NCI-H2196 (cell line): ENCODE measurements at regions not wholly inside any gene's neighbourhood (a gene's known extent, or its start where the extent isn't known, plus 50 kb on each side); places are given as distances from the start of the nearest gene placed in this dataset.
"Not testable (repeated sequence)": the region's sequence is repeated elsewhere in the genome, so short reads cannot be mapped to it uniquely, and the experiment has no call there.

Experiments
- DNase-seq: peaks from one replicate; lab custom pipeline; 2025; ENCODE audit not compliant: unreplicated experiment; lab: John Stamatoyannopoulos, UW

DNA sequence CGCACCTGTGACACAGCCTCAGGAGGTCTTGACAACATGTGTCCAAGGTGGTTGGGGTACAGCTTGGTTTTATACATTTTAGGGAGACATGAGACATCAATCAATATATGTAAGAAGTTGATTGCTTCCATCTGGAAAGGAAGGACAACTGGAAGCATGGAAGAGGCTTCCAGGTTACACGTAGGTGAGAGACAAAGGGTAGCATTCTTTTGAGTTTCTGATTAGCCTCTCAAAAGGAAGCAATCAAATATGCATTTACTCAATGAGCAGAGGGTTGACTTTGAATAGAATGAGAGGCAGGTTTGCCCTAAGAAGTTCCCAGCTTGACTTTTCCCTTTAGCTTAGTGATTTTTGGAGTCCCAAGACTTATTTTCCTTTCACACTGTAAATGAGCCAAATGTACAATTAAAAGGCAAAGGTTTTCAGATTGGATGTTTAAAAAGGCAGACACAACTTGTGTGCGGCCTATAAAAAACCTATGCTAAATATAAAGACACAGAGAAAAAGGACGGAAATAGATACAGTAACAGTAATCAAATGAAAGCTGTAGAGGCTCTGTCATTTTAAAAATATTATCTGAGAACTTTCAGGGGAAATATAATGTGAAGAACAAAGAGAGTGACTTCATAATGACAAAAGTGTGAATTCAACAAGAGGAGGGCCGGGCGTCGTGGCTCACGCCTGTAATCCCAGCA, 65.7 kb upstream of the LANCL2 start:
- no peak for DNase-seq

DNA sequence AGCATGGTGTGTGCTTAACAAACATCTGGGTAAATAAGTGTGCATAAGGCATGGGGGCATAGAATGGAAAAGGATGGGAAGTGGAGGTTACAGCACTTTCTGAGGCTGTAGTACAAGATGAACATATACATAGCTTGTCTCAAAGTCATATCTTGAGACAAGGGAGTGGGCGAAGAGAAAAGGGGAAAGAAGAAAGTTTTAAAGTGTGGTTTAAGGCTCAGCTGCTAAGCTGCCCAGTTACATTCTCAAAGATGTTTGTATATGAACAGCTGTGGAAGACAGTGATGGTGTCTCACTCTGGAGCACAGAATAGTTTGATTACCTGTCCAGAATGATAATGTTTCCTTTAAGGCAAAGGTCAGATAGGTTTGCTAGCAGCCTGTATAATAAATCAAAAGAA, 61.9 kb upstream of the LANCL2 start:
- DNase-seq, result no peak

DNA sequence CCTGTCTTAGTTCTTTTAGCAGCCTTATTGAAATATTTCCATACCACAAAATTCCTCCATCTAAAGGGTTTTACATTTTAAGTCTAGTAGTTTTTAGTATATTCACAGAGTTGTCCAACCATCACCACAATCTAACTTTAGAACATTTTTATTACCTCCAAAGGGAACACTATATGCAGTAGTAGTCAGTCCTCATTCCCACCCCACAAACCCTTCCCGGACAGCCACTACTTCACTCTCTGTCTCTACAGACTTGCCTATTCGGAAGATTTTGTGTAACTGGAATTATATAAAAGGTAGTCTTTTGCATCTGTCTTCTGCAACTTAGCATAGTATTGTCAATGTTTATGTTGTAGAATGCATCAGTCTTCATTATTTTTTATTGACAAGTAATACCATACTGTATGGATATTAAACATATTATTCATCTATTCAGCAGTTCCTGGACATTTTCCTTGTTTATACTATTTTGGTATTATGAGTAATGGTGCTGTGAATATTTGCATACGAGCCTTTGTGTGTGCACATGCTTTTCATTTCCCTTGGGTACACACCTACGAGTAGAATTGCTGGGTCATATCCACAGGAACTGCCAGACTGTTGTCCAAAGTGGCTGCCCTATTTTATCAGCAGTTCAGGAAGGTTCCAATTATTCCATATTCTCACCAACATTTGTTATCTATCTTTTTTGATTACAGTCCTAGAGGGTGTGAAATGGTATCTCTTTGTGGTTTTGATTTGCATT, 60.9 kb upstream of the LANCL2 start:
- DNase-seq, result no peak

DNA sequence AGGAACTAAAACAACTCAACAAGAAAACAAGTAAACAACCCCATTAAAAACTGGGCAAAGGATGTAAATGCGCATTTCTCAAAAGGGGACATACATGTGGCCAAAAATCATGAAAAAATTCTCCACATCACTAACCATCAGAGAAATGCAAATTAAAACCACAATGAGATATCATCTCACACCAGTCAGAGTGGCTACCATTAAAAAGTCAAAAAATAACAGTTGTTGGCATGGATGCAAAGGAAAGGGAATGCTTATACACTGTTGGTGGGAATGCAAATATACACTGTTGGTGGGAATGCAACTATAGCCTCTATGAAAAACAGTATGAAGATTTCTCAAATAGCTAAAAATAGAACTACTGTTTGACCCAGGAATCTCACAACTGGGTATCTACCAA, 60.0 kb upstream of the LANCL2 start:
- DNase-seq, result no peak

DNA sequence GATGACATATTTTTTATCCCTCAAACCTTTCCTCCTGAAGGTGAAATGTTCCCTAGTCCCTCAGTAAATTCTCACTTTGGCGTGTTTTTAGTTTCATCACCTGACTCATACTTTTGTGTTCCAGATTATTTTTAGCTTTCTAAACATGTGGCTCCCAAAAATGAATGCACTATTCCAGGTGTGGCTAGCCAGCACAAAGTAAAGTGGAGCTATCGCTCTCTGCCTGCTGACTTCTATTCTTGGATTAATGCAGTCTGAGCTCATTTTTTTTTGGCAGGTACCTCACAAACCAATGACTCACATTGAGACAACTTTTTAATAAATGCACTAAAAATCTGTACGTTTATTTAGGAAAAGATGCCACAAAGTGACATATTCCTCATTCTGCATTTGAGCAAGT, 58.8 kb upstream of the LANCL2 start:
- no peak for DNase-seq

DNA sequence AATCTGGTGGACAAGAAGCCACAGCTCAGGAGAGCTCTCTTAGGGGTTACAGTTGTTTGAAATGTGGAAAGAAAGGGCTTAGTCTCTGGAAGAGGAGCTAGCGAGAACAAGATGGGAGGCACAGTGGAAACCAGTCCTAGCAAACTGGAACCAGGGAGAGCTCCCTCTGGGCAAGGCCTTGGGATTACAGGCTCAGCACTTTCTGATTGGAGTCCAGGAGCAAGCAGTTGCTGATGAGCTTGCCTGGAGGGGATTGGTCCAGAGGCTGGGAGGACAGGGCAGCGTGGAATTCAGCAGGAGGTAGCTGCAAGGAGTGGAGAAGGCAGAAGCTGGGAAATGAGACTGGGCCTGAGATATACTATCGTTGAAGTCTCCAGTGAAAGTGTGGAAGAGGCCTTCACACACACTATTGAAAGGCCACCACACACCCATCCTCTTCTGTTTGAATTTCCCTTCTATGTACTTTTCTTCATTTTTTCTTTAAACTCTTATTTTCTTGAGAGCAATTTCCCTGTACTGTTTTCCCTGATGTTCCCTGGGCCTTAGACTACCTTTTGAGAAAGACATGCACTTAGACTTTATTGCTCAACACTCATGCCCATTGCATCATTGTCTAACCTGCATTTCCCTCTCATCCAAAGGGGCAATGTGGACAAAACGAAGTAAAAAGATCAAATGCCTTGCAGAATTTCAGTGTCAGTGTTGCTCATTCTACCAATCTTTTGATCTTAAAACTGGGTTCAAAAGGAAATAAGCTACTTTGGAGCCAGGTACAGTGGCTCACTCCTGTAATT, 57.8 kb upstream of the LANCL2 start:
- DNase-seq, result no peak

DNA sequence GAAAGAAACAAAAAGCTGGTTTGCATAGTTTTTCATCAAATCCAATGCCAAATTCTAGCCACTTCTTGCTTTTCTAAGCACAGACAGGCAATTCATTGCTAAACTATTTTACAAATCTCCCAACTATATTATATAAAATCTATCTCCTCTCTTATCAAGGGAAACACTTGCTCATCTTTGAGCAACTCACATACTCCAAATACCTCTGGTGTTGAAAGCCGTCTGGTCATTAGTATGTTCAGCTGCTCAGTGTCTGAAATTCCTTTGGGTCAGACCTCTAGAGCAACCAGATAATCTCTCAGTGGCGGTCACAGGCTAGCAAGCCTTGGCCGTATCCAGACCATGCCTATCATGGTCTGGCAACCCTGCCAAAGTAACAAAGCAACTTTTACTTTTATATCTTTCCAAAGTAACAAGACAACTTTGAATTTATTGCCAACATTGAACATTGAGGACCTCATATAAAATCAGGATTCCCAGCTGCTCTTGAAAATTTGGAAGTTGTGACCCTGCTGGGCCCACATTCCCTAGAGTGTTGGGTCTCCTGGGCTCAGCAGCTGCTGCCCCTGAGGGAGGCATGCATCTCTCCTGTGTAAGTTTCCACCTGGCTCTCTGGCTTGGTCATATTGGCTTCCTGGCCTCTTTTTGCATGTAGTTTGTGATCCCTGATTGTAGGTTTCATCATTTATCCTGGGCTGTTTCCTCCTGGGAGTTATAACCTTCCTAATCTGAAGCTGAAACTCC, 56.8 kb upstream of the LANCL2 start:
- no peak for DNase-seq

DNA sequence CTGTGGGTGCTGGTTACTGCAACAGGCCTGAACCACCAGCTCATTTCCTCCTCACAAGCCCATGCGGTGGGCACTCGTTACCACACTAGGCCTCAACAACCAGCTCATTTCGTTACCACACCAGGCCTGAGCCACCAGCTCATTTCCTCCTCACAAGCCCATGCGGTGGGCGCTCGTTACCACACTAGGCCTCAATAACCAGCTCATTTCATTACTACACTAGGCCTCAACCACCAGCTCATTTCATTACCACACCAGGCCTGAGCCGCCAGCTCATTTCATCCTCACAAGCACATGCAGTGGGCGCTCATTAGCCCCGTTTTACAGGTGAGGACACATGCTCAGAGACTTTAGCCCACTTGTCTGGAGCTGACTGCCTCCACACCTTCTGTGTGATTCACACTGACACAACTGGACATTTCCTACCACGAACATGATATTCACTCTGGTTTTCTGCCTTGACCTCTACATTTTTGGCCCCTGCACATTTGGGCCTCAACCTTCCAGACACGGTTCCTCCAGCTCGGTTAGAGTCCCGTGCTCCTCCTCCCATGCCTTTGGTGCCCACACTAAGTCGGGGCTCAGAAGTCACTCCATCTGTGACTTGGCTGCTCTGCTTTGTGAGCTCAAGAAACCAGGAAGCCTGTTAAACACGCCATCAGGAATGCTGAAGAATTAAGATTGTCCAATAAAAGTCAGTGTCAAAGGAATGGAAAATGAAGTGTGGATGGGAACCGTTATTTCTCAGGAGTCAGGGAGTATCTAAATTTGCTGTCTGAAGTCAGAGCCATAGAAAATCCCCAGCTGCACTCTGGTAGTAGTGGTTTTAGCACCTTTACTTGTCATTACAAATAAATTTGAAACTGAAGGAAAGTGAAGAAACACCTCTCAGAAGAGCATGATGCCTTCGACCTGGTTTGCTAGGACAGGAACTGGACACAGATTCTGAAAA, 55.8 kb upstream of the LANCL2 start:
- DNase-seq, result no peak

DNA sequence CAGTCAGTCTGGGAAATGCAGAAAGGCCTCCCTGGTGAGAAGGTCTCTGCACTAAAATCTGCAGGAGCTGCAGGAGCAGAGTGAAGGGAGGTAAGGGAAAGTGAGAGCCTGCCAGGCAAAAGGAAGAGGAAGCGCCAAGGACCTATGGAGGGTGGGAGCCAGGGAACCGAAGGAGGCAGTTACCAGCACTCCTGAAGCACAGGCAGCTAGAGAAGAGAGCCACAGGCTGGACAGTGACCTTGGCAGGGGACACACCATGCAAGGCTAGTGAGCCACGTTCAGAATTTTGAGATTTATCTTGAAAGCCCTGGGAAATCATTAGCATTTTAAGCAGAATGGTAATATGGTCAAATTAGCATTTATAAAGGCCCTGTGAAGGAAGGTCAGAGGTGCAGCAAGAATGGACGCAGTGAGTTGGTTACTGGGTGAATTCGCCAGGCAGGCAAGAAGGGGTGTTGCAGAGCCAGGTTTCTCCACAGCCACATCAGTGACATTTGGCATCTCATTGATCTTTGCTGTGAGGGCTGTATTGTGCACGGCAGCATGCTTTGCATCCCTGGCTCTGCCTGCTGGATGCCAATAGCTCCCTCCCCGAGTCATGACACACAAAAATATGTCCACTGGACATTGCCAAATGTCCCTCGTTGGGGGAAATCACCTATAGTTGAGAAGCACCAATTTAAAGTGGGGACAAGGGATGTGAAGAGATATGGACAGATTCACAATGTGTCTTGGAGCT, 54.7 kb upstream of the LANCL2 start:
- no peak for DNase-seq

DNA sequence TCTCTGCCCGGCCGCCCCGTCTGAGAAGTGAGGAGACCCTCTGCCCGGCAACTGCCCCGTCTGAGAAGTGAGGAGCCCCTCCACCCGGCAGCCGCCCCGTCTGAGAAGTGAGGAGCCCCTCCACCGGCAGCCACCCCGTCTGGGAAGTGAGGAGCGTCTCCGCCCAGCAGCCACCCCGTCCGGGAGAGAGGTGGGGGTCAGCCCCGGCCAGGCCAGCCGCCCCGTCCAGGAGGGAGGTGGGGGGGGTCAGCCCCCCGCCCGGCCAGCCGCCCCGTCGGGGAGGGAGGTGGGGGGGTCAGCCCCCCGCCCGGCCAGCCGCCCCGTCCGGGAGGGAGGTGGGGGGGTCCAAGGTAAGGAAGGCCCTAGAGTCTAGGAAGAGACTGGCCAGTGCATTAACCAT, 53.2 kb upstream of the LANCL2 start:
- DNase-seq, result not testable (repeated sequence)

DNA sequence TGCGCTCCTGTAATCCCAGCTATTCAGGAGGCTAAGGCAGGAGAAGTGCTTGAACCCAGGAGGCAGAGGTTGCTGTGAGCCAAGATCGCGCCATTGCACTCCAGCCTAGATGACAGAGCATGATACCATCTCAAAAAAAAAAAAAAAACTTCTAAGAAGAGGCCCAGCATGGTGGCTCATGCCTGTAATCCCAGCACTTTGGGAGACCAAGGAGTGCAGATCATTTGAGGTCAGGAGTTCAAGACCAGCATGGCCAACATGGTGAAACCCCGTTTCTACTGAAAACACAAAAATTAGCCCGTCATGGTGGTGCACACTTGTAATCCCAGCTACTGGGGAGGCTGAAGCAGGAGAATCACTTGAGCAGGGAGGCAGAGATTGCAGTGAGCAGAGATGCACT, 51.5 kb upstream of the LANCL2 start:
- DNase-seq, result not testable (repeated sequence)

DNA sequence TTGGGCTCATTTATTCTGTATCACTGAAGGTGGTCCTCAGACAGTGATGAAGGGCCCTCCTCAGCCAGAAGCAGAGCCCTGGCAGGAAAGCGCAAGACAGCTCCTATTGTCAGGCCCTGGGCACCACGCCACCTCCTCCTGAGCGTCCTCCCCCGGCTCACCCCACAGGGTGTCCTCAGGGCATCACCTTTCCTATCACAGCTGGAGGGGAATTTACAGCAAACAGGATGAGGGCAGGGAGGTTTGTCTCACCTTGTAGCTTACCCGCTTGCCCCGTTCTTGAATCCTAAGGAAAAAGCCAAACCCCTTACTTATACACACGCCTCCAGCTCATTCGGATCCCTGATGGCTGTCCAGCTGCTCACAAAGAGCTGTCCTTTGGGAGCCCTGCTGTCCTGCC, 50.2 kb upstream of the LANCL2 start:
- DNase-seq, result peak; percentile 5
